ENCODE measurements at regions not wholly inside any gene's neighbourhood (a gene's known extent, or its start where the extent isn't known, plus 50 kb on each side); places are given as distances from the start of the nearest gene placed in this dataset.

GRCh38 chr1:185404291-185404690 lies 87.2 kb upstream of the IVNS1ABP start:
- TF ChIP-seq, protein P1, sequence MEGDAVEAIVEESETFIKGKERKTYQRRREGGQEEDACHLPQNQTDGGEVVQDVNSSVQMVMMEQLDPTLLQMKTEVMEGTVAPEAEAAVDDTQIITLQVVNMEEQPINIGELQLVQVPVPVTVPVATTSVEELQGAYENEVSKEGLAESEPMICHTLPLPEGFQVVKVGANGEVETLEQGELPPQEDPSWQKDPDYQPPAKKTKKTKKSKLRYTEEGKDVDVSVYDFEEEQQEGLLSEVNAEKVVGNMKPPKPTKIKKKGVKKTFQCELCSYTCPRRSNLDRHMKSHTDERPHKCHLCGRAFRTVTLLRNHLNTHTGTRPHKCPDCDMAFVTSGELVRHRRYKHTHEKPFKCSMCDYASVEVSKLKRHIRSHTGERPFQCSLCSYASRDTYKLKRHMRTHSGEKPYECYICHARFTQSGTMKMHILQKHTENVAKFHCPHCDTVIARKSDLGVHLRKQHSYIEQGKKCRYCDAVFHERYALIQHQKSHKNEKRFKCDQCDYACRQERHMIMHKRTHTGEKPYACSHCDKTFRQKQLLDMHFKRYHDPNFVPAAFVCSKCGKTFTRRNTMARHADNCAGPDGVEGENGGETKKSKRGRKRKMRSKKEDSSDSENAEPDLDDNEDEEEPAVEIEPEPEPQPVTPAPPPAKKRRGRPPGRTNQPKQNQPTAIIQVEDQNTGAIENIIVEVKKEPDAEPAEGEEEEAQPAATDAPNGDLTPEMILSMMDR (conservative IDR thresholded peaks at IDR 0.05) = no peak
- no peak for TF ChIP-seq ZFX (IDR thresholded peaks at IDR 0.05)

All from C4-2B (cell line).